Esophagus mucosa (tissue), 1 donor: ENCODE measurements at regions not wholly inside any gene's neighbourhood (a gene's known extent, or its start where the extent isn't known, plus 50 kb on each side); places are given as distances from the start of the nearest gene placed in this dataset.

Source experiments
- ATAC-seq: fragments of 200-7000 bp; cut with Tn5 transposase; one replicate; pipeline ENCODE4 v1.9.1; 2020
- donor health status: DM: yes; HTN: yes; CAD: no.

DNA sequence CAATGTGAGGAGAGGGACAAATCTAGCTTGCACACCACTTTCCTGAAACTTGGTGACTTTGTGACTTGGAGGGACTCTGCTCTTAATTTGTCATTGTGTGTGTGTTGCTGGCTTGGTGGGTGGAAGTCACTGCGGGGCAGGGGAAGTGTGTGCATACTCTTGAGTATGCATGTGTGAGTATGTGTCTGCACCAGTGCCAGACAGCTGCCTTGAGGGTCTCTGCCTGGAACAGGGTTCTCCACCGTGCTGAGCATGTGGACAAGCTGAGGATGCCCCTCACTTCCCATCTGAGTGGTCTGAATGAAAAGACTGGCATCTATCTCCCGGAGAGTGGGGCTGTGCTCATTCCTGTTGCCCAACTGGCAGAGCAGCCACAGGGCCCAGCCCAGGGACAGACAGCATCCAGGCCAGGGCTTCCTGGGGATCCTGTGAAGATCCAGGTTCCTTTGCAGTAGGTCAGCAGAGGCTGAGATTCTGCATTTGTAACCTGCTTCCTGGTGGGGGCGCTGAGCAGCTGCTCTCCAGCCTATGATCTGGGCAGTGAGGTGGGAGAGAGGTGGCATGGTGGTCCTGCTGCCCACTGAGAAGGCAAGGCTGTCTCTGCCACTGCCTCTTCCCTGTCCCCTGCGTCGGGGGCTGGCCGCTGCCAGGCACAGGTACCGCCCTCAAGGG is 138.9 kb upstream of the HAAO start:
- ATAC-seq: no peak

- ATAC-seq: no peak
Measured at GRCh38 chr2:42930025-42930581, 137.7 kb upstream of the HAAO start.

- ATAC-seq: no peak
Measured at GRCh38 chr2:42929546-42930024, 137.2 kb upstream of the HAAO start.

DNA sequence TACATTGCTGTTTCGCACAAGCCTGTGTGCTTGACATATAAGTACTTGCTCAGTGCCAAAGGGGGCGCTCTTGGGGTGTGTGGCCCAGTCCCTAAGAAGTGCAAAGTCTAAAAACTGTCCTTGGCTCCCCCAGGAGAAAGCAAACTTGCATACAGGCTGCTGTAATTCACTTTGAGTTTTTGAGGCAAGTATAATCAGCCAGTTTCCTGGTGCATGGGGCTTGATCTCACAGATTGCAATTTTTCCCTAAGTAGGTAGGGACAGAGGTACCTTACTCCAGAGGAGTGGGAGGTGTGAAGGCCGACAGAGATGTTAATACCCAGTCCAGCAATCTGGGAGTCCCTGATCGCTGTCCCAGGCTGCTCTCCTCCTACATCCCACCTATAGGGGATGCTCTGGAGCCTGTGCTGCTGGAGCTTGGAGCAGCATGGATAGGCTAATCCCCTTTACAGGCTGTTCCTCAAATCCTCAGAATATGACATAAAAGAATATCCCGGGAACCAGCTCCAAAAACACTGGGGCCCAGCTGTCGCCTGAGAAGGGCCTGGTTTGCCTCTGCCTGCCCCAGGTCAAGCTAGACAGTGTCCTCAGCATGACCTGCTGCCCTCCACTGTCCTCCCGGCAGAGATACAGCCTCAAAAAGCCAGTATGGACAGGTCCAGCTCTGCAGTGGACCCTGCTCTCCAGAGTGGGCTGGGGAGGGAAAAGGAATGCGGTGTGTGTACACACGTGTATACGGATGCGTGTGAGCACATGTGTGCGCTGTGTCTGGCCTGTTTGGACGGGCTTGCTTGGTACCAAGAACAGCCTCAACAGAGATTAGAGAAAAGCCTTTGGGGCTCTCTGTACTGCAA is 136.5 kb upstream of the HAAO start:
- peak; percentile 35 for ATAC-seq

DNA sequence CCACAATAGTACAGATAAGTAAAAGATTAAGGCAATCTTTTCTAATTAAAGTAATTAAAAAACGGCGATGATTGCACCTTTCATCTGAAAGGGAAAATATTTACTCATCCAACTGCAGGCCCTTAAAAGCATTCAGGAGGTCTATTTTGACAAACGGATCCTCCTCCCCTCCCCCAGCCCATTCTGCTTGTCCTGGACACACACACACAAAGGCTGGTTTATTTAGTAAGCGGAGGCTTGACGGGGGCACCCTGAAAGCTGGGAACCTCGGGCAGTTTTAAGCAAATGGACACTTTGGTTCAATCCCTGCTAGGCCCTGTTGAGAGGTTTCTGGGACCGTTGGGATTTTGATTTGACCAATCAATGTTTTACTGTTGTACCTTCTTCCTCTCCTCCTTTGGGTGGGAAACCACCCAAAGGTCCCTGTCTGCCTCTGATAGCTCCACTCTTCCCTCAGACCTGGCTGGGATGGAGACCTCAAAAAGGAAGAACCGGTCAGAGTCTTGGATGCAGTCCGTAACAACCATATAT is 135.8 kb upstream of the HAAO start:
- no peak for ATAC-seq

- ATAC-seq: no peak
Measured at GRCh38 chr2:42927334-42928160, 135.2 kb upstream of the HAAO start.

GRCh38 chr2:42926434-42927333 is 134.3 kb upstream of the HAAO start:
- ATAC-seq: peak; percentile 29

DNA sequence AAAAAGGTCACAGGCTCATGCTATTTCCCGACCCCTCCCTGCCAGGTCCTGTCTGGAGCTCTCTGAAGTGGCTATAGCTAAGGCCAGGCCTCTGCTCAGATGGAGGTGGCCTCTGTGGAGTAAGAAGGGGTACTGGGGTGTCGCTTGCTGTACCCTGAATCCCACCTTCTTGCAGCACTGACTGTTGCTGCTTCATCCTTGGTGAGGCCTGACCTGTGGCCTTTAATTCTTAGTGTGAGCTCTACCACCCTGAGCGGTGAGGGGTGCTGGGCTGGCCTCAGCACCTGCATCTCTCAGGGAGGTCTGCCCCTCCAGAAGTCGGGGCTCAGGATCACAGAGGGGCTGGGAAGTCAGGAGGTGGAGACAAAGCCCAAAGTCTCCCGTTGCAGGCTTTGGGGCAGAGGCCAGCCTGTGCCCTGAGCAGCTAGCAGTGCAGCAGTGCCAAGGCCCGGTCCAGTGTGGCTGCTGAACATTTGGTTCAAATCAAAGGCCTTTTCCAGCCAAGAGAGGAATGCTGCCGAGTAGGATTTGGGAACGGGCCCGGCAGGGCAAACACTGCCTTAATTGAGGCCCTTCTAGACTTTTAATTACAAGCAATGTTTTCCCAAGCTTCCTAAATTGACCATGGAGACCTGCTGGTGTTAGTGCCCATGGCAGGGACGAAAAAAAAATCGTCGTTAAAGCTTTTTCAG is 133.5 kb upstream of the HAAO start:
- no peak for ATAC-seq

DNA sequence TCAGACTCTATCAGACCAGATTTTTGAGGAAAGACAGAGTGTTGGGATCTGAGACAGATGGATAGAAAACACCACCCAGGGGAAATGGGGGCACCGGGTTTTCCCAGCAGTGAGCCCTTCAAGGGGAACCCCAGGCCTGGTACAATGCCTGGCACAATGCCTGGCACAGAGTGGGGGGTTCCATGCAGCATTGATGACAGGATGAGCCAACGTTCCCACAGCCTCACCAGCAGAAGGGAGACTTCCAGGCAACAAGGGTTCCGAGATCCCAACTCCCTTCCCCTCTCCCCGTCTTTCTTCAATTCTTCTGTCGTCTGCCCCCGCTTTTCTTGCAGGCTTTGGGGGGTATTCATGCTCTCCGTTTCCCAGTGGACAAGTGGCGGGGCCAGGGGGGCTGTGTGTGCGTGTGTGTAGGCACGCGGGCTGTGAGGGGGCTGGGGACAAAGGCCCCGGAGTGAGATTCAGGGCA is 132.1 kb upstream of the HAAO start:
- no peak for ATAC-seq

DNA sequence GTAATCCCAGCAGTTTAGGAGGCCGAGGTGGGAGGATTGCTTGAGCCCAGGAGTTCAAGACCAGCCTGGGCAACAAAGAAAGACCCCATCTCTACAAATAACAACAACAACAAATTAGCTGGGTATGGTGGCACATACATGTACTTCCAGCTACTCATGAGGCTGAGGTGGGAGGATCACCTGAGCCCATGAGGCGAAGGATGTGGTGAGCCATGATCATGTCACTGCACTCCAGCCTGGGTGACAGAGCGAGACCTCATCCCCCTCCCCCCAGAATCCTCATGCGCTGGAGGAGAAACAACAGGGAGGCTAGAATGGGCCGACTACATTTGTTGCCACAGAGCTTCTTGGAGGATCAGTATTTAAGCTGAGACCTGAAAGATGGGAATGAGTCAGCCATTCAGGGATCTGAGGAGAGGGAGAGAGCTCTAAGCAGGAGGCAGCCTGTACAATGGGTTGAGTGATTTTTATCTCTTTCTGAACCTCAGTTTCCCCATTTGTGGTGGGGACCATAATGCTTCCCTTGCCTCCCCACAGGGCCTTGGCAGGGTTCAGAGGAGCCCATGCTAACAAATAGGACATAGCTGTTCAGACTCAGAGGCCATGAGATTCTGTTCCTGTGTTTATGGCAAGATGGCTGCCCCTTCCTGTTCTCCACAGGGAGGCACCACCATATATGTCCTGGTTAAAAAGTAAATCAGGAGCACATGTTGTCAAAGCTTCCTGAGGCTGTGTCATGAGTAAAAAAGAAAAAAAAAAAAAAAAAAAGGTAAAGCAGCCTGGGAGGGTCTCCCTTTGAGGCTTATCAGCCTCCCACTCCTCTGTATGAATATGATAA is 131.4 kb upstream of the HAAO start:
- ATAC-seq: peak; percentile 56

- no peak for ATAC-seq
Measured at GRCh38 chr2:42922790-42923579, 130.6 kb upstream of the HAAO start.

- ATAC-seq: no peak
Measured at GRCh38 chr2:42922293-42922692, 129.9 kb upstream of the HAAO start.

DNA sequence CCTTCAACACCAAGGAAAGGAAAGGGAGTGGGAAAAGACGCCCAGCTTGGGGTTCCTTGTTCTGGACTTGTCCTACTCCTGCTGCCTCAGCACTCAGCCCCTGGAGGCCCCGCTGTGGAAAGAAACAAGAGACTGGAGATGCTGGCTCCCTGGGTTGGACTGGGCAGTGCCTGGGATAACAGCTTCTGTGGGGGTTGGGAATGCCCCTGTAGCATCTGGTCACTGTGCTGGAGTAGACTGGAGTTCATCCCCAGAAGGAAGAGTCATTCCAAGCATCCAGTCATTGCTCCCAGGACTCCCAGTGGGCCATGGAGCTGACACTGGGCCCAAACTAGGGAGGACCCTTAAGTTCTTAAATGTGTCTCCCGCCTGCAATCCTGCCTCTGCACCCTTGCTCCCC is 129.3 kb upstream of the HAAO start:
- ATAC-seq: no peak

GRCh38 chr2:42921147-42921520 is 128.8 kb upstream of the HAAO start:
- no peak for ATAC-seq

- no peak for ATAC-seq
Measured at GRCh38 chr2:42920446-42921146, 128.2 kb upstream of the HAAO start.

DNA sequence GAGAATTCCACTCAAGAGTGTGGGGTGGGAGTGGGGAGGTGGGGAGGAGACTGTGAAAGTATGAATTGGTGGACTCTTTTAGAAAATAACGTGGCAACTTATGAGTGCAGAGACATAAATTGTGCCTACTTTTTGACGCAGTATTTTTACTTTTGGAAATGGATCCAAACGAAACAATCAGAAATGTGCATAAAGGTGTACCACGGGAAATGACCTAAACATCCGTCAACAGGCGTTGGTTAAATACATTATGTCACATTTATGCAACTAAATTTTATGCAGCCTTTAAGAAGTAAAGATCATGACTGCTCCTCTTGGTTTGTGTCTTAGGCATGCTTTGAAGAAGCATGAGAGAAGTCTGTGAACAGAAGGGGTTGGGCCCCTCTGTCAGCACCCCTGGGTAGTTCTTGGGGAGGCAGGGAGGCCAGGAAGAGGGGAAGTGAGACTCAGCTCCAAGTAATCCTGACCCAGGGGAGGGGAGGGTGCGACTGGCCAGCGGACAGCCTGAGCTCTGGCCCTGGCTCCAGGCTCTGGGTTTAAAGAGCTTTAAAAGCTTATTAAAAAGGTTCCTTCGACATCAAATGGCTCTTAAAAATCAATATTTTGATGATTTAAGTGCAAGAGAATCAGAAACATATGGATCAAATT is 126.4 kb upstream of the HAAO start:
- ATAC-seq: no peak

GRCh38 chr2:42918041-42918440 is 125.7 kb upstream of the HAAO start:
- ATAC-seq: peak; percentile 26
